Thymus (tissue), 11 donors: ENCODE measurements at regions not wholly inside any gene's neighbourhood (a gene's known extent, or its start where the extent isn't known, plus 50 kb on each side); places are given as distances from the start of the nearest gene placed in this dataset.
"Not testable (repeated sequence)": the region's sequence is repeated elsewhere in the genome, so short reads cannot be mapped to it uniquely, and the experiment has no call there.

ENCODE experiments used
- DNase-seq, 9 donors: peaks; one replicate each; pipeline ENCODE4 v3.0.0-alpha.2; 2013; ENCODE audit warnings: low spot score in 9 of 9, low read depth in 6 of 9, missing footprints in 1 of 9
- H3K27ac ChIP-seq, 2 donors: one replicate each; pipeline ENCODE4 v1.5.1; 2013; ENCODE audit warnings: control low read depth in 1 of 2, low read depth in 1 of 2, low read length in 1 of 2, mild to moderate bottlenecking in 1 of 2, moderate library complexity in 1 of 2
- H3K27me3 ChIP-seq, 2 donors: one replicate each; pipeline ENCODE4 v1.5.1; 2013; ENCODE audit warnings: low read length in 1 of 2; ENCODE audit not compliant: control insufficient read depth in 2 of 2, insufficient read depth in 1 of 2
- H3K36me3 ChIP-seq, 2 donors: one replicate each; pipeline ENCODE4 v1.5.1; 2013; ENCODE audit warnings: low read length in 1 of 2, mild to moderate bottlenecking in 1 of 2, moderate library complexity in 1 of 2; ENCODE audit not compliant: control insufficient read depth in 2 of 2, insufficient read depth in 2 of 2
- H3K4me1 ChIP-seq, 2 donors: one replicate each; pipeline ENCODE4 v1.5.1; 2013; ENCODE audit warnings: low read length in 2 of 2; ENCODE audit not compliant: control insufficient read depth in 2 of 2, insufficient read depth in 2 of 2
- H3K4me3 ChIP-seq, 2 donors: one replicate each; pipeline ENCODE4 v1.5.1; 2013; ENCODE audit warnings: low read length in 2 of 2, control low read depth in 1 of 2, mild to moderate bottlenecking in 1 of 2
- H3K9me3 ChIP-seq, 2 donors: one replicate each; pipeline ENCODE4 v1.5.1; 2013; ENCODE audit warnings: low read length in 1 of 2, mild to moderate bottlenecking in 1 of 2; ENCODE audit not compliant: control insufficient read depth in 2 of 2, insufficient read depth in 1 of 2
- WGBS: extraction: QIAGEN DNeasy Blood & Tissue Kit; methylation state at CpG from one replicate; pipeline ENCODE4 v1.1.7; 2013; 5-methylcytosine and 5-hydroxymethylcytosine counted together
- donor health status: healthy.

- H3K9me3 ChIP-seq = peaks cover 4 to 60% of the 10 kb centered on the region in 2 donors
- WGBS = 67% methylated on average over 24 of the region's 24 CpGs
- no peak for DNase-seq
These were observed 584.6 kb downstream of the ALG10 start for GRCh38 chr12:34606749-34607519.

DNA sequence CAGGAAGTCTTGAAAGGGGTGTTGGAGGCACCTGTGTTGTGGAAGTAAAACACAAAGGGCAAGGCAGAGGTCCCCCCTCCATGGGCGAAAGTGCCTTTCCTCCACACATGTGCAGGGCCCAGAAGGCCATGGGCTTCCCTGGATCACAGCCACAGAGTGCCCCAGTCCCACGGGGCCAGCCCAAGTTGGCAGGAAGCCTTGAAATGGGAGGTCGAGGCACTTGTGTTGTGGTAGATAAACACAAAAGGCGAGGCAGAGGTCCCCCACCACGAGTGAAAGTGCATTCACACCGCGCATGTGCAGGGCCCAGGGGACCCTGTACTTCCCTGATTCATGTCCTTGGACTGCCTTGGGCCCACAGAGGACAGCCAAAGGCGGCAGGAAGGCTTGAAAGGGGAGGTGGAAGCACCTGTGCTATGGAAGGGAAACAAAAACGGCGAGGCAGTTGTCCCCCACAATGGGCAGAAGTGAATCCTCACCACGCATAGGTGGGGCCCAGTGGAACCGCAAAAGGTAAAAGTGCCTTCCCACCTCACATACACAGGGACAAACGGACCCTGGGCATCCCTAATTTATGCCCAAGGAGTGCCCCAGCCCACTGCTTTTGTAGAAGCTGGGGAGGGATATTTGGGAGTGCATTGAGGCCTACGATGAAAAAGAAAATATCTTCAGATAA lies 585.4 kb downstream of the ALG10 start:
- H3K27me3 ChIP-seq = no peaks in the 10 kb centered on the region
- H3K4me1 ChIP-seq = no peaks in the 10 kb centered on the region
- 72% methylated on average over 14 of the region's 14 CpGs for WGBS
- H3K27ac ChIP-seq = no peak overlapping the region
- H3K9me3 ChIP-seq = peaks cover 4 to 53% of the 10 kb centered on the region in 2 donors
- H3K4me3 ChIP-seq = no peak overlapping the region
- no peak for DNase-seq
- H3K36me3 ChIP-seq = no peaks in the 10 kb centered on the region

More at GRCh38 chr12:34606749-34607519, 584.6 kb downstream of the ALG10 start:
- H3K4me3 ChIP-seq = no peak overlapping the region
- H3K27ac ChIP-seq = no peak overlapping the region
- no peaks in the 10 kb centered on the region for H3K27me3 ChIP-seq
- H3K4me1 ChIP-seq = no peaks in the 10 kb centered on the region
- H3K36me3 ChIP-seq = no peaks in the 10 kb centered on the region

DNA sequence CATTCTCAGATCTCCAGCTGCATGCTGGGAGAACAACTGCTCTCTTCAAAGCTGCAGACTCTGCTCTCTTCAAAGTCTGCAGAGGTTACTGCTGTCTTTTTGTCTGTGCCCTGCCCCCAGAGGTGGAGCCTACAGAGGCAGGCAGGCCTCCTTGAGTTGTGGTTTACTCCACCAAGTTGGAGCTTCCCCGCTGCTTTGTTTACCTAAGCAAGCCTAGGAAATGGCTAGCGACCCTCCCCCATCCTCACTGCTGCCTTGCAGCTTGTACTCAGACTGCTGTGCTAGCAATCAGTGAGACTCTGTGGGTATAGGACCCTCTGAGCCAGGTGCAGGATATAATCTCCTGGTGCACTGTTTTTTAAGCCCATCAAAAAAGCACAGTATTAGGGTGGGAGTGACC lies 591.7 kb downstream of the ALG10 start:
- H3K4me3 ChIP-seq, H3K4me1 ChIP-seq, H3K27me3 ChIP-seq, DNase-seq, H3K9me3 ChIP-seq, H3K27ac ChIP-seq, H3K36me3 ChIP-seq: not testable (repeated sequence)
- 69% methylated on average over 2 of the region's 2 CpGs for WGBS

DNA sequence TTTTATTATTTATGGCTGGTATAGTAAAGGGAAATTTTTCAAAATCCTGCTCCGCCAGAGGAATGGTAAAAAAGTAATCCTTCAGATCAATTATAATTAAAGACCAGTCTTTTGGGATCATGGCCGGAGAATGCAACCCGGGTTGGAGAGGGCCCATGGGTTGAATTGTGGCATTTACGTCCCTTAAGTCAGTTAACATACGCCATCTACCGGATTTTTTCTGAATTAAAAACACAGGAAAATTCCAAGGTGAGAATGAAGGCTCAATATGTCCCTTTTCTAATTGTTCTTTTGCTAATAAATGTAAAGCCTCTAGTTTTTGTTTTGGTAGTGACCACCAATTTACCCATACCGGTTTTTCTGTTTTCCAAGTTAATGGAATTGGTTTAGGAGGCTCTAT lies 602.8 kb downstream of the ALG10 start:
- 37% methylated on average over 7 of the region's 7 CpGs for WGBS
- no peak for DNase-seq
- H3K27me3 ChIP-seq = no peaks in the 10 kb centered on the region
- H3K36me3 ChIP-seq = no peaks in the 10 kb centered on the region
- no peak overlapping the region for H3K4me3 ChIP-seq
- H3K4me1 ChIP-seq = no peaks in the 10 kb centered on the region
- H3K9me3 ChIP-seq = no peaks in the 10 kb centered on the region
- no peak overlapping the region for H3K27ac ChIP-seq

GRCh38 chr12:34626363-34627157 lies 604.3 kb downstream of the ALG10 start:
- H3K27ac ChIP-seq = no peak overlapping the region
- WGBS = 72% methylated on average over 5 of the region's 5 CpGs
- no peaks in the 10 kb centered on the region for H3K36me3 ChIP-seq
- H3K9me3 ChIP-seq = no peaks in the 10 kb centered on the region
- no peaks in the 10 kb centered on the region for H3K27me3 ChIP-seq
- DNase-seq = no peak
- H3K4me3 ChIP-seq = no peak overlapping the region
- no peaks in the 10 kb centered on the region for H3K4me1 ChIP-seq
